HG03039 (cell line): ENCODE measurements at regions not wholly inside any gene's neighbourhood (a gene's known extent, or its start where the extent isn't known, plus 50 kb on each side); places are given as distances from the start of the nearest gene placed in this dataset.
A peak's percentile ranks its signal among the peaks of the same experiment; 100 is the strongest.
"Not testable (repeated sequence)": the region's sequence is repeated elsewhere in the genome, so short reads cannot be mapped to it uniquely, and the experiment has no call there.

Experiments
- ATAC-seq: cut with Tn5 transposase; IDR thresholded peaks from one replicate; pipeline ENCODE4 v1.9.1; 2021; ENCODE audit warnings: mild to moderate bottlenecking, moderate library complexity; ENCODE audit not compliant: unreplicated experiment

DNA sequence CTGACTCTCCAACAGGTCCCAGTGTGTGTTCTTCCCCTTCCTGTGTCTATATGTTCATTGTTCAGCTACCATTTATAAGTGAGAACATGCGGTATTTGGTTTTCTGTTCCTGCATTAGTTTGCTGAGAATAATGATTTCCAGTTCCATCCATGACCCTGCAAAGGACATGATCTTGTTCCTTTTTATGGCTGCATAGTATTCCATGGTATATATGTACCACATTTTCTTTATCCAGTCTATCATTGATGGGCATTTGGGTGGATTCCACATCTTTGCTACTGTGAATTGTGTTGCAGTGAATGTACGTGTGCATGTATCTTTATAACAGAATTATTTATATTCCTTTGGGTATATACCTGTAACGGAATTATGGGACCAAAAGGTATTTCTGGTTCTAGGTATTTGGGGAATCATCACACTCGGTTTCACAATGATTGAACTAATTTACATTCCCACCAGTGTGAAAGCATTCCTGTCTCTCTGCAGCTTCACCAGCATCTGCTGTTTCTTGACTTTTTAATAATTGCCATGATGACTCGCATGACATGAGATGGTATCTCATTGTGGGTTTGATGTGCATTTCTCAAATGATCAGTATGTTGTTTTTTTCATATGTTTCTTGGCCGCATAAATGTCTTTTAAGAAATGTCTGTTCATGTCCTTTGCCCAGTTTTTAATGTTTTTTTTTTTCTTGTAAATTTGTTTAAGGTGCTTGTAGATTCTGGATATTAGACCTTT is 60.2 kb downstream of the LSMEM1 start:
- ATAC-seq = no peak

DNA sequence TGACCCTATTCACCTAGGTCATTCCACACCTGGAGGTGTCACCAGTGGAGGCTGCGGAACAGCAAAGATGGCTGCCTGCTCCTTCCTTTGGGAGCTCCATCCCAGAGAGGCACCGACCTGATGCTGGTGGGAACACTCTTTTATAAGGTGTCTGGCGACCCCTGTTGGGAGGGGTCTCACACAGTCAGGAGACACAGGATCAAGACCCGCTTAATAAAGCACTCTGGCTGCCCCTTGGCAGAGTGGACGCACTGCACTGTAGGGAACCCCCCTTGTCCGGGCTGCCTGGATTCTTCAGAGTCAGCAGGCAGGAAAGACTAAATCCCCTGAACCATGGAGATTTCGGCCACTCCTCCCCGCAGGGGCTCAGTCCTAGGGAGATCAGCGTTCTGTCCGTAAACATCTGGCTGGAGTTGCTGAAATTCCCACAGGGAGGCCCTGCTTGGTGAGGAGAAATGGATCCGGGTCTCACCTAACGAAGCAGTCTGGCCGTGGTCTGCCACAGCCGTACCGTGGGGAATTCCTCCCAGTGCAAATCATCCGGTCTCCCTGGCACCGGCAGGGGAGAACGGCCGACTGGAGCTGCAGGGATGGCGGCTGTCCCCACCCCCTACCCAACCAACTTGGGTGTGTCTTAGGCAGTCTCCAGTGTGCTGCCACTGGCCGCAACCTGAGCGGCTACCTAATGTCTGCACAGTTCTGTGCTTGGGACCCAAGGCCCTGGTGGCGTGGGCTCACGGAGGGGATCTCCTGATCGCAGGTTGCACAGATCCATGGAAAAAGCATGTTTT is 66.1 kb downstream of the LSMEM1 start:
- ATAC-seq = no peak

GRCh38 chr7:112547916-112548315 is 67.1 kb downstream of the LSMEM1 start:
- ATAC-seq = no peak

DNA sequence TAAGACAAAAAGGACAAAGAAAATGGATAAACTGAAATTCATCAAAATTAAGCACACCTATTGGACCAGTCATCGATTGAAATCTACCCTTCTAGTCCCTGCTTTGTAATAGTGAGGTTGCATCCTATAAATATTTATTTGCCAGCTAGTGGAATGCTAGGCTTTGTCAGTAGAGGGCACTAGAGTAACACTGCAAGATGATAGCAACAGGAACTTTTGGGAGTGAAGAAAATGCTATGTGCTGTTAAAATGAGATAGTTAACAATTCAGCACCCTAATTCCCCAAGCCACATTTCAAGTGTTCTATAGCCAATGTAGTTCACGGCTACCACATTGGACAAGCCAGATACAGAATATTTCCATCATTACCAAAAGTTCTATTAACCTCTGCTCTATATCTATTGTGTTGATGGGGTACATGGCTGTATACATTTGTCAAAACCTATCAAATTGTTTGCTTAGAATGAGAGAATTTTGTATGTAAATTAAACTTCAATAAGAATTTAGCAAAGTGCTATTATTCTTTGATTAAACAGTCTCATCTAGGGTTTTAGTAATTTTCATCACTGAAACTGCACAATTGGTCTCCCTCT is 69.8 kb downstream of the LSMEM1 start:
- ATAC-seq = peak; percentile 80

- ATAC-seq = not testable (repeated sequence)
These were observed 70.7 kb downstream of the LSMEM1 start for GRCh38 chr7:112551521-112551920.

GRCh38 chr7:112554591-112554990 is 73.8 kb downstream of the LSMEM1 start:
- ATAC-seq = no peak

DNA sequence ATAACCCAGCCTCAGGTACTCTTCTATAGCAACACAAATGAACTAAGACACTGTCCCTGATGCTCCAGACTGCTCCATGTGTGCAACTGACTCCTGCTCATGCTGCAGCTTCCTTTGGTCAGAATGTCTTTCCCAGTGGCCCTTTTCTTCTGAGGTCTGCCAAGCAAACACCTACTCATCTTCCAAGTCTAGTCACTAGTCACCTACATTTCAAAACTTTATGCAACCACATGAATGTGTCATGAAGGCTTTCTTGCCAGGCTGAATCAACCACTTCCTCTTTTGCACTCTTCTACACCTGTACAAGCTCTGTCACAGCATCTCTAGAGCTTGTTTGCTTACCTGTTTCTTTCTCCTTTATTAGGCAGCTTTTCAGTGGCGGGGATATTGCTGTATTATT is 75.8 kb downstream of the LSMEM1 start:
- ATAC-seq = peak; percentile 95

DNA sequence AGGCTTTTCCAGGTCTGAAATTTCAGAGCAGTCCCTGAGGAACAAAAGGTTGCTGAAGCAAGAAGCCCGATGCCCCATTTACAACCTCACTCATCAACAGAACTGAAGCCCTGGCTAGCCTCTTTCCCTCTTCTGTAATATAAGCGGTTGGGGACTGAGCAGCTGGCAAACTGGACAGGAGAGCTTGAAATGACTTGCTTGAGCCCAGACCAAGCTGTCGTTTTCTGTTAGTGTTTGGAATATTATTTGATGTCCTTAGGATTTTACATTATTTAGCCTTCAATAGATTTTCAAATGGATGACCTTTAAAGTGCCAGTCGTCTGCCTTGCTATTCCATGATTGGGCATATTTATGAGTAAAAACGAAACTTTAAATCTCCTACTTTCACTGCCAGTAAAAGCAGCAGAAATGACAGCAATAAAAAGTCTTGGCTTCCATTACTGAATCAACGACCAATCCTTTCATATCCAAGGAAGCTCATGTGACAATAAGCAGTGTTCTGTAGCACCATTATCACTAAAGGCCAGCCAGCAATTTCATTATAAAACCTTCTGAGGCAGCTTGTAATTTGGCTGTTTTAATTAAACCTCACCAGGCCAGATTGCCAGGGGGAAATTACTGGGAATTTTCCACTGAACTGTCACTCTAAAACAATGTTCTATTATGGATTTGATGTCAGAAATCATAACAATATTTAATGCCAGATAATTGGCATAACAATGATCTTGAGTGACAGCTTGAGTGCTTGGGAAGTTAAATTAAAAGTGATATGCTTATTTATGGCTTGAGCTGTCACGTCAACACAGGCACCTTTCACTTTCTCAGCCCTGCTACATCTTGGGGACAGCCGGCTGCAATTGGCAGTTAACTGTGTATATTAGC is 85.9 kb downstream of the LSMEM1 start:
- no peak for ATAC-seq

DNA sequence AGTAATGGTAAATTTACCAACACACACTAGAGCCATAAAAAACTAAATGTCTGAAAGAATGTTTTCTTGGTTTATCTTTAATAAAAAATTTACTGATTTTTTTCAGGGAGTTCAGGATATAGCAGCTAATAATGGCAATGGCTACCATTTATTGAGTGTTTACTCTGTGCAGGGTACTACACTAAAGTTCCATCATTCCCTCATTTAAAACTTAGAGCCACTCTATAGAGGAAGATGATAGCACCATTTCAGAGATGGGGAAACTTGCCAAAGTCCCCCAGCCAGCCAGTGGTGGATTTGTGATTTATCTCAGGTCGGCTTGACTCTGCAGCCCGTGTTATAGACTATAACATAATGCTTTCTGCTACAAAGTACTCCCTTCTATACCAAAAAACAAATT is 86.6 kb downstream of the LSMEM1 start:
- no peak for ATAC-seq

- no peak for ATAC-seq
These were observed 91.2 kb downstream of the LSMEM1 start for GRCh38 chr7:112571852-112572607.

GRCh38 chr7:112572669-112573301 is 92.0 kb downstream of the LSMEM1 start:
- ATAC-seq = no peak

GRCh38 chr7:112573302-112574039 is 92.7 kb downstream of the LSMEM1 start:
- no peak for ATAC-seq

DNA sequence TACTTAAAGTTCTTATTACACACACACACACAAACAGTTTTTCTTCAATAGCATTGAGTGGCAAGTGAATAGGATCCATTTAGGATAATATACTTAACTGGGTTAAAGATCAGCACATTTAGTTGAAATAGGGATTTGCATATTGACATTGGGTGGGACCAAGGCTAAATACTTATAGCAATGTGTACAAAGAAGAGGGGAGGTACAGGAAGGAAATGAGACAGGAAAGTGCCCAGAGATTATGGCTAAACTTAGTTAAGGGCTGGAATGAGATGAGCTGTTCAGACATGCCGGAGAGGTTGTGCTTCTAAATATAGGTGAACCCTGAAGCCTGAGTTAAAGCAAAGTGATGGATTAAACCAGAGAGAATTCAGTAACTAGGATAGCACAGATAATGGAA is 95.1 kb downstream of the LSMEM1 start:
- ATAC-seq = no peak

DNA sequence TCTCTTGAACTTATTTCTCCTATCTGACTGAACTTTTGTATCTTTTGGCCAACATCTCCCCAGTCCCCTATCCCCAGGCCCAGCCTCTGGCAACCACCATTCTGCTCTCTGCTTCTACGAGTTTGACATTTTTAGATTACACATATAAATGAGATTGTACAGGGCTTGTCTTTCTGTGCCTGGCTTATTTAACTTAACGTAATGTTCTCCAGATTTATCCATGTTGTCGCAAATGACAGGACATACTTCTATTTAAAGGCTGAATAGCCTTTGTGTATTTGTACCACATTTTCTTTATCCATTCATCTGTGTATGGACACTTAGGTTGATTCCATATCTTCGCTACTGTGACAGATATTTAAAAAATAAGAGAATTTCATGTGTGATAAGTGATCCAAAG is 98.6 kb downstream of the LSMEM1 start:
- ATAC-seq = no peak

GRCh38 chr7:112580717-112581435 is 100.1 kb downstream of the LSMEM1 start:
- ATAC-seq = no peak

GRCh38 chr7:112581529-112581928 is 100.7 kb downstream of the LSMEM1 start:
- ATAC-seq = no peak

GRCh38 chr7:112584290-112584689 is 103.5 kb downstream of the LSMEM1 start:
- no peak for ATAC-seq

- ATAC-seq = no peak
These were observed 106.7 kb downstream of the LSMEM1 start for GRCh38 chr7:112587504-112587903.
